ENCODE measurements at regions not wholly inside any gene's neighbourhood (a gene's known extent, or its start where the extent isn't known, plus 50 kb on each side); places are given as distances from the start of the nearest gene placed in this dataset.

DNA sequence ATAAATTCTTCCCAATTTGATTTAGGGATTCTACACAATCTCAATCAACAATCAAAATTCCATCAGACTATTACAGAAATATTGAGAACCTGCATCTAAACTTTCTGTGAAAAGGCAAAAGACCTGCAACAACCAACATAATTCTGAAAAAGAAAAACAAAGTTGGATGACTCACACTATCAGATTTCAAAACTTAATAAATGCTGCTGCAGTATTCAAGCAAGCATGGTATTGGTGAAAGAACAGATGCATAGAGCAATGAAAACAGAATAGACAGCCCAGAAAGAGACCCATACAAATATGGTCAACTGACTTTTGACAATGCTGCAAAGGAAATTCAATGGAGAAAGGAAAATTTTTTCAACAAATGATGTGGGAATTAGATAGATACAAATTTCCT lies 477.1 kb upstream of the NR2F2 start:
- H3K4me3 ChIP-seq, result no peak overlapping the region
- intact Hi-C loops (cut with DNase I), result no loop called here

DNA sequence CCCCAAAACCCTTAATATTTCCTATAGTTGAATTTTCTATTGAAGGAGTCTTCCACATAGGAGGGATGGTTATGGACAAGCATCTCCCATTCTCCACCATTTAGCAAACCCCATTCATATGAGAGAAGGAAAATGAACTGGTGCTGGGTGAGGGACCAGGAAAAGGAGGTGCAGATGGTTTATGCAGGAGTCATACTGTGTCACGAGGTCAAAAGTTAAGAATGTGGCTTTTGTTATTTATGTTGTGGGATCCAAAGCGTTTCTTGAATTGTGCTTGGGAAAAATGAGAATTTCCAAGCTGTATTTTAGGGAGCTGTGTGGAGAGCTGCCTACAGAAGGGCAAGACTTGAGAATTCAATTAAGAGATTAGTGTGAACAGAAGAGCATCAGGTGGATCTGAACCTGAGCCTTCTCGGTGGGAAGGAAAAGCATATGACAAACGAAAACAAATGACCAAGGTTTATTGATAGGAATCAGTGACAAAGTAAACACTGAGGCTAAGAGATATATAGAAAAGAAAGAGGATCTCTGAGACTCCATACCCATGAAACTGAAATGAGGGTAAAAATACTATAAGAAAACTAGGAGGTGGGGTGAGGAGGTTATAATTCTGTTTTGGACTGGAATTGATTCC lies 473.3 kb upstream of the NR2F2 start:
- Histone ChIP-seq H3K27ac (no peak overlapping the region), H3K9me3 (no peaks in the 10 kb centered on the region), H3K27me3 (no peaks in the 10 kb centered on the region), H3K4me3 (no peak overlapping the region), H3K4me1 (no peaks in the 10 kb centered on the region), H3K36me3 (no peaks in the 10 kb centered on the region)
- ATAC-seq (no peak), DNase-seq (no peak)
- intact Hi-C loops (cut with DNase I), result no loop called here
- TF ChIP-seq, protein P1, sequence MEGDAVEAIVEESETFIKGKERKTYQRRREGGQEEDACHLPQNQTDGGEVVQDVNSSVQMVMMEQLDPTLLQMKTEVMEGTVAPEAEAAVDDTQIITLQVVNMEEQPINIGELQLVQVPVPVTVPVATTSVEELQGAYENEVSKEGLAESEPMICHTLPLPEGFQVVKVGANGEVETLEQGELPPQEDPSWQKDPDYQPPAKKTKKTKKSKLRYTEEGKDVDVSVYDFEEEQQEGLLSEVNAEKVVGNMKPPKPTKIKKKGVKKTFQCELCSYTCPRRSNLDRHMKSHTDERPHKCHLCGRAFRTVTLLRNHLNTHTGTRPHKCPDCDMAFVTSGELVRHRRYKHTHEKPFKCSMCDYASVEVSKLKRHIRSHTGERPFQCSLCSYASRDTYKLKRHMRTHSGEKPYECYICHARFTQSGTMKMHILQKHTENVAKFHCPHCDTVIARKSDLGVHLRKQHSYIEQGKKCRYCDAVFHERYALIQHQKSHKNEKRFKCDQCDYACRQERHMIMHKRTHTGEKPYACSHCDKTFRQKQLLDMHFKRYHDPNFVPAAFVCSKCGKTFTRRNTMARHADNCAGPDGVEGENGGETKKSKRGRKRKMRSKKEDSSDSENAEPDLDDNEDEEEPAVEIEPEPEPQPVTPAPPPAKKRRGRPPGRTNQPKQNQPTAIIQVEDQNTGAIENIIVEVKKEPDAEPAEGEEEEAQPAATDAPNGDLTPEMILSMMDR (IDR thresholded peaks at IDR 0.05), result no peak

More for the DNA sequence above, 477.1 kb upstream of the NR2F2 start:
- DNase-seq (no peak), ATAC-seq (no peak)
- no peaks in the 10 kb centered on the region for H3K4me1 ChIP-seq
- H3K36me3 ChIP-seq, result no peaks in the 10 kb centered on the region
- H3K9me3 ChIP-seq, result no peaks in the 10 kb centered on the region
- H3K27ac ChIP-seq, result no peak overlapping the region
- H3K27me3 ChIP-seq, result no peaks in the 10 kb centered on the region
- TF ChIP-seq, protein P1 (IDR thresholded peaks at IDR 0.05), result no peak

DNA sequence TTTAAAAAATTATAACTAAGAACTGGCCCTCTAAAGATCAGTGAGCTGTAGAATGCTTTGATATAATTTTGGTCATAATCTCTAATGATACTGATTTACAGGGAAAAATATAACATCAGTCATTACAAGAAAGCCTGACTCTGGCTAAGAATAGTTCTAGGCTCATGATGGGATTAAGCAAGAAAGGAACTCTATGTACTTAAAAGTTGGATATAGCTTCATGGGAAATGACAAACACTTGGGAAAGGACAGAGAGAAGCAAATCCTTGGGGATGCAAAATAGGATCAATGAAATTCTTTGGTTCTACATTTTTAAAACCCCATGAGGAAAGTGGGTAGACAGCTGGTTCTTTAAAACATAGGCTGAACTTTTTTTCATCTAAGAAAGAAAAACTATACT lies 472.7 kb upstream of the NR2F2 start:
- no peaks in the 10 kb centered on the region for H3K4me1 ChIP-seq
- H3K9me3 ChIP-seq, result no peaks in the 10 kb centered on the region
- no peak for ATAC-seq
- H3K36me3 ChIP-seq, result no peaks in the 10 kb centered on the region
- TF ChIP-seq, protein P1 (IDR thresholded peaks at IDR 0.05), result no peak
- no peak overlapping the region for H3K4me3 ChIP-seq
- H3K27me3 ChIP-seq, result no peaks in the 10 kb centered on the region
- no peak overlapping the region for H3K27ac ChIP-seq
- intact Hi-C loops (cut with DNase I), result no loop called here
- no peak for DNase-seq

DNA sequence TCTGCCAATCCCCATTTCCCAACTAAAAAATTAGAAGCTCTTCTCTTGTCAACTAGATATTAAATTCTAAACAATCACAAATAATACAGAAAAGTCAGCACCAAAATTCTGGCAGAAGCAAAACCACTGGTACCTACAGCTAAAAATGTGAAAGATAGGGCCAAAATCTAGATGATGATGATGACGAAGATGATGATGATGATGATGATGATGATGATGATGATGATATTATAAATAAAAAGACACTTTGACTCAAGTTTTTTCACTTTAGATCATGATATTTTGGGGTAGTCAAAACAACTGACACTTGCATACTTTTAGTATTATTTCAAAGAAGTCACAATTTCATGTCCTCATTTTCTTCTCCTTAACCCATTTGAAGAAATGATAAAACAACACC lies 470.1 kb upstream of the NR2F2 start:
- no peaks in the 10 kb centered on the region for H3K9me3 ChIP-seq
- no peaks in the 10 kb centered on the region for H3K4me1 ChIP-seq
- TF ChIP-seq, protein P1 (IDR thresholded peaks at IDR 0.05), result no peak
- DNase-seq, result no peak
- intact Hi-C loops (cut with DNase I), result no loop called here
- ATAC-seq, result no peak
- no peaks in the 10 kb centered on the region for H3K36me3 ChIP-seq
- H3K27me3 ChIP-seq, result no peaks in the 10 kb centered on the region
- H3K27ac ChIP-seq, result no peak overlapping the region
- no peak overlapping the region for H3K4me3 ChIP-seq

DNA sequence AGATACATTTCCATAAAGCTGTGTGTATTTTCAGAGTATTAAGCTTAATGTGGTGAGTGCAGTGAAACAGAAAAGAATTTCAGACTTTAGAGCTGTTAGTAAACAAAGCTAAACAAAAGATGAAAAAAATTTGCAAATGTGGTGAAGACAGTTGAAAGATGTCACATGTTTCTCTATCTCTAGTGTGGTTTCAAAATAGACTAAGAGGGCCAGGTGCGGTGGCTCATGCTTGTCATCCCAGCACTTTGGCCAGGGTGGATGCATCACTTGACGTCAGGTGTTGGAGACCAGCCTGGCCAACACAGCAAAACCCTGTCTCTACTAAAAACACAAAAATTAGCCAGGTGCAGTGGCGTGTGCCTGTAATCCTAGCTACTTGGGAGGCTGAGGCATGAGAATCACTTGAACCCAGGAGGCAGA lies 466.0 kb upstream of the NR2F2 start:
- no peak overlapping the region for H3K27ac ChIP-seq
- TF ChIP-seq, protein P1 (IDR thresholded peaks at IDR 0.05), result no peak
- no peaks in the 10 kb centered on the region for H3K27me3 ChIP-seq
- H3K9me3 ChIP-seq, result no peaks in the 10 kb centered on the region
- DNase-seq (no peak), ATAC-seq (no peak)
- no peaks in the 10 kb centered on the region for H3K36me3 ChIP-seq
- H3K4me1 ChIP-seq, result no peaks in the 10 kb centered on the region
- H3K4me3 ChIP-seq, result no peak overlapping the region
- intact Hi-C loops (cut with DNase I), result no loop called here

DNA sequence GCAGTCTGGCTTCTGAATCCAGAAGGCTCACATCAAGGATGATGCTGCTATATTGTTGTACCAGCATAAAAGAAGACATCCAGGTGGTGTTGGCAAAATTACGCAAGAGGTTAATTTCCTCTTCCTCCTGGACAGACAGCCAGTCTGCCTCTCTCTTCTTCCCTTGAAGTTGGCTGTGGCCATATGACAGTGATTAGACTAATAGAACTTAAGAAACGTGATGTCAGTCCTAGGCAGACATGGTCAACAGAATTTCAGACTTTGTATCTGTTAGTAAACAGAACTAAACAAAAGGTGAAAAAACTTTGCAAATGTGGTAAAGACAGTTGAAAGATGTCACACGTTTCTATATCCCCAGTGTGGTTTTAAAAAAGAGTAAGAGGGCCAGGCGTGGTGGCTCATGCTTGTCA lies 465.2 kb upstream of the NR2F2 start:
- intact Hi-C loops (cut with DNase I), result no loop called here
- TF ChIP-seq, protein P1 (IDR thresholded peaks at IDR 0.05), result no peak
- no peak for ATAC-seq

More for the DNA sequence above, 465.2 kb upstream of the NR2F2 start:
- H3K27ac ChIP-seq, result no peak overlapping the region
- no peak for DNase-seq
- no peak overlapping the region for H3K4me3 ChIP-seq
- H3K36me3 ChIP-seq, result no peaks in the 10 kb centered on the region
- H3K9me3 ChIP-seq, result no peaks in the 10 kb centered on the region
- no peaks in the 10 kb centered on the region for H3K27me3 ChIP-seq
- no peaks in the 10 kb centered on the region for H3K4me1 ChIP-seq
